HG03558 (cell line): ENCODE measurements at regions not wholly inside any gene's neighbourhood (a gene's known extent, or its start where the extent isn't known, plus 50 kb on each side); places are given as distances from the start of the nearest gene placed in this dataset.

Source experiments
- ATAC-seq: cut with Tn5 transposase; IDR thresholded peaks from one replicate; pipeline ENCODE4 v1.9.1; 2021; ENCODE audit warnings: moderate number of reproducible peaks; ENCODE audit not compliant: unreplicated experiment; ENCODE audit errors: extremely low read depth

DNA sequence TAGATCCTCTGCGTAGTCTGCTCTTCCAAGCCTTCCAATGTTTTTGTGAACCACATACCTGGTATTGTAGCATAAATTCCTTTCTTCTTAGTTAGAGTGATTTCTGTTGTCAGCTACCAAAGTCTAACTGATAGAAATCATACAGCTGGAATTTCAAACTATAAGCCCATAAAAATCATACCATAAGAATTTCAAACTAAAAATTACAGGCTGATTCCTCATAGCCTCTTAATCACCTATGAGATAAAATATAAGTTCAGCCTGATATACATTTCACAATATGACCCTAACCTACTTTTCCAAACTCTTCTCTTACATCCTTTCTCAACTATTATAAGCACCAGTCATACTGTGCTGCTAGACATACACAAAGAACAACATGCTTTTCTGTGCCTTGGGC, 64.8 kb downstream of the PTHLH start:
- ATAC-seq, result no peak

DNA sequence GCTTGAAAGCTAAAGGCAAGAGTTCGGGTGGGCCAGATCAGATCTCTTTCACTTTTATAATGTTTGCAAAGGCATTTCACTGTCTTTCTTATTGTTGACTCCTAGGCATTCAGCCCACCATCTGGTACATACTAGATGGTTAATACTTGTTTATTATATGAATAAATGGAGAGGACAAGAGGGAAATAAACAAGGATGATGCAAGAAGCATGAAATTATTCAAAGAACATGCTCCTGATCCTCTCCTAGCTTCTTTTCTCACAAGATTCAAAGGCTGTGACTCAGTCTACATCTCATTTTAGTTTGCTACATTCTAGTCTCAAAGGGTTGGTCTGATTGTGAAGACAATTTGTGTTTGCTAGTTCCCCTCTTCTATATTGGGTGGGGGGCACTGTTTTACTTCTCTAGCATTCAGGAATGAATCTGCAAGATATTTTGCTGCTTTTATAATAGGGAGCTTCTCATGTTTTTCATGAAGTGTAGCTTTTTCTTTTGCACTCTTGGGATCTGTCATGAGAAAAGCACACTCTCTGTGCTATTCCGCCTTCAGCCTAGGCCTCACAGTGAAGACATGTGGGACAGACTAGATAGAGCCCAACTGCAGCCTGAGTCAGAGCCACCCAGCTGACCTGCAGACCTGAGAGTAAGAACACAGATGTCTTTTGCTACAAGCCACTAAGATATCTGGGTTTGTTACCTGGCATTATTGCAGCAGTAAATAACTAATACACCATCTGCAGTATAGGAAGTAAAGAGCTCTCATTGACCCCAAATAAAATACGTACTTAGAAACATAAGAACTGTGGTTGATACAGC, 65.7 kb downstream of the PTHLH start:
- no peak for ATAC-seq

DNA sequence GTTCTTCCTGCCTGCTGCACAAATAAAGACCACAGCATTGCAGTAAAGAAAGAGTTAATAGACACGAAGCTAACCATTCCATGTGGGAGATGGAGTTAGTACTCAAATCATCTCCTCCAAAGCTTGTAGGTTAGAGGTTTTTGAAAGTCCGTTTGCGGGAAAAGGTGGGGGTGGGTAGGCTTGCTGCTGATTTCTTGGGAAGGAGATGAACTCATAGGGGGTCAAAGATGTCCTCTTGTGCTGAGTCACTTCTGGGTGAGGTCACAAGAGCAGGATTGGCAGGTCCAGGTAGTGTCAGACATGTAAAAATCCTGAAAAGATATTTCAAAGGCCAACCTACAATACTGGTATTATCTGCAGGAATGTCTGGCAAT, 66.4 kb downstream of the PTHLH start:
- ATAC-seq, result no peak

DNA sequence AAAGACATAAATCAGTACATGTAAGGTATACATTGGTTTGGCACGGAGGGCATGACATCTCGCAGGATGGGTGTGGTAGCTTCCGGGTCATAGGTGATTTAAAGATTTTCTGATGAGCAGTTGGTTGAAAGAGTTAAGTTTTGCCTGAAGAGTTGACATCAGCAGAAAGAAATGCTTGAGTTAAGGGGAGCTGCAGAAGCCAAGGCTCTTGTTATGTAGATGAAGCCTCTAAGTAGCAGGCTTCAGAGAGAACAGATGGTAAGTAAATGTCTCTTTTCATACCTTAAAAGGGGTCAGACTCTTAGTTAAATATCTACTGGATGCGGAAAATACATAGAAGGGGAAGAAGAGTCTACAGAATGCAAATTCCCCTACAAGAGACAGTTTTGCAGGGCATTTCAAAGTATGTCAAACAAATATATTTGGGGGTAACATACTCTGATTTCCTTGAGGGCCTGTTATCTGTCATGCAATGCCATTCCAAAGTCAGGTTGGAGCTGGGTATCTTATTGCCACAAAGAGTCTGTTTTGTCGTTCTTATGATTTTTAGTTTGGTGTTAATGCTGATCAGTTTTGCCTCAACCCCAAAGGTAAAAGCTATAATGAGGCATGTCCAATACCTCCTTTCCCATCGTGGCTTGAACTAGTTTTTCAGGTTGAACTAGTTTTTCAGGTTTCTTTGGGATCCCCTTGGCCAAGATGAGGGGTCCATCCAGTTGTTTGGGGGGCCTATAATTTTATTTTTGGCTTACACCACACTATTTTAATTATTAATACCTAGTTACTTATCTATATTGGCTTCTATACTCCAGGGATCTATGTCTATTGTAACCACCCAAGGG, 67.0 kb downstream of the PTHLH start:
- no peak for ATAC-seq

DNA sequence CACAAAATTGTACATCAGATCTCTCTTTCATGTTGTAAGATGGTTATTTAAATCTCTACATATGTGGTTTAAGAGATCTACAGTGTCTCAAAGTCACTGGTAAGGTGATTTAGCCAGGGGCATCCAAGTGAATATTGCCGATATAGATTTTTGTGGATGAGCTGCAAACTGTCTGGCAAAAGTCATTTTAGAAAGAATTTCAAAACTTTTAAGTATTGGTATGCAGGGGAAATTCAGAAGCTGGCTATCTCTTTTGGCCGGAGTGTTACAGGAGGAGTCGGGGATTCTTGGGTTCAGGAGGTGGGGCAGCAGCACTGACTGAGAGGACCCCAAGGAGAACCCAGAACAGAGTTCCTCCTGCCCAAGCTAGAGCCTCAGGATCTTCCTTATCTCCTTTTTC, 69.9 kb downstream of the PTHLH start:
- no peak for ATAC-seq

DNA sequence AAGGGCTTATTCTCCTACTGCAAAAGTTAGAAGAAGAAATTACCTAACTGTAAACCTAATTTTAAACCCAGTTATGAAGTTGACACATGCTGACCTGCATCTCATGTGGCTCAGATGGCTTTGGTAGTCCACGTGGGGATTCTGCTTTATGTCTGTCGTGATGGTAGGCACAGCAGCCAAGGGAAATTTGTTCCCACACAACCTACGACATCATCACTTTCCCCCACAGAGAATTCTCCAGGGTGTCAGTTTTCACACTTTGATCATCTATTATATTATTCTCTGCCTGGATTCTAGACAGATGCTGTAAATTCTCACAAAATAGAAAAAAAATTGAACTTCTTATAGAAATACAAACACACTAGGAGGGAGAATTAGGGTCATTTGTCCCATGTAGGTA, 70.6 kb downstream of the PTHLH start:
- ATAC-seq, result no peak

DNA sequence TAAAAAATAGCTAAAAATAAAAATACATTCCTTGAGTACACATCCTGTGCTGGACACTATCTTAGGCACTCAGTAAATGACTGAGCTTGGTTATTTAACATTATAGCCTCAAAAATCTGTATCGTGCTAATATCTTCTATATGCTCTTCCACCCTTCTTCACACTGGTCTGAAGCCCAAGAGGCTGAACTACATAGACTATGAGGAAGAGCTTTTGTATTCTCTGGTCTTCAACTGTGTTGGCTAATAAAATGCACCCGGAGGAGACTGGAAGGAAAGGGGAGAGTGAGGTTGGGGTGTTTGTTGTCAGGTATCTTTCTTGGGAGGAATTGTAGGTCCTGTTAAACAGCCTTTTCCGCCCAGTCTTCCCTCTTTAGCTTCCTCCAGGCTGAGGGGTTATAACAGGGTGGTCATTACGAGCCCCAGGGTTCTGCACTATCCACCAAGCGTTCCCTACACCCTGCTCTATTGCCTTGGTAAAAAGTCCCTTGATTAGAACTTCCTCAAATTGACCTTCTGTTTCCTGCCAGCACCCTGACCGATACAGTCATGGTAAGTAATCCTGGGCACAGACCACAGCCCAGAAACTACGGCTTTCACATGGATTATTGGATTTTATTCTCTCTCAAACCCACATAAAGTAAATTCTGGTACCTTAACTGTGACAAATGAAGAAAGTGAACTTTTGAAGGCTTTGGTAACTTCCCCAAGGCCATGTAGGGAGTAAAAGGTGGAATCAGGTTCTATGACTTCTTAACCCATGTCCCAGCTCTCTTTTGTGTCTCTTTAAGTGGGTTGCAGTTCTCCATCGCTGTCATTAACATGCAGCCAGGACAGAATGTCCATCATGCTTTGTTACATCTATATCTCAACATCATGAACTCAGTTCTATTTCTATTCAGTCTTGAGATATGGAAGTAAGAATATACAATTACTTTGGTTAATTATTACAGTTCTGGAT, 71.3 kb downstream of the PTHLH start:
- no peak for ATAC-seq

DNA sequence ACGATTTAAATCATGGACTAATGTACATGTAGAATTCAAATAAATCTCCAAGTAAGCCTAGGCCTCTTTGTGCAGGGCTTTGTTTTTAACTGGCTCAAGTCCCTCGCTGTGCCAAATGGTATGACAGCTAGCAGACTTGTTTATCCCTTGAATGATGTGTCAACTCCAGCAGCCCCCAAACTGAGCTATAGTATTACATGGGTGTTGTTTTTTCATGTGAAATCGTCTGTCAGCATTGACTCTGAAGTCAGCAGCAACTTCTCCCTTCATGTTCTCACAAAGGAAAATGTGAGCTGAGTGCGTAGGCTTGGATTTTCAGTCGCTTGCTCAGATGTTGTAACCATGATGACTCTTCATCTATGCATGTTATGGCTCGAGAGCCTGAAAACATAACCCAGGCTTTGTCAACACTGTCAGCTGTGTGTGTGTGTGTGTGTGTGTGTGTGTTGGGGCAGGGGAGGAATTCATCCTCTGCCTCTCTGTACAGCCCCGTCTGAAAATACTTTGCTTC, 73.3 kb downstream of the PTHLH start:
- no peak for ATAC-seq

DNA sequence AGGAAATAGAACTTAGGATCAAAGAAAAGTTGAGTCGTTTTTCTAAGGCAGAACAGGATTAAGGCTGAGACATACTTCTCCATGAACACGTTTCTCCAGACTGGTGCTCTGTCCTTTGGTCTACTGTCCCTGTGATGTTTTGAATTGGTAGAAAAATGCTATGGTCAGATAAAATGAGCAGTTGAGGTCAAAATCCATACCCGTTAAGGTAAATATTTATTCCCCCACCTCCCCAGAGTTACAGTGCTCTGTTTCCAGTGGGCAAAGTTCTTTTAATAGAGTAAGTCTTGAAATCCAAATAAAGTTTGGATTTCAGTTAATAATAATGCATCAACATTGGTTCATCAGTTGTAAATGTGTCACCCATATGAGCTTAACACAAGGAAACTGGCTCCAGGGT, 74.5 kb downstream of the PTHLH start:
- ATAC-seq, result no peak

DNA sequence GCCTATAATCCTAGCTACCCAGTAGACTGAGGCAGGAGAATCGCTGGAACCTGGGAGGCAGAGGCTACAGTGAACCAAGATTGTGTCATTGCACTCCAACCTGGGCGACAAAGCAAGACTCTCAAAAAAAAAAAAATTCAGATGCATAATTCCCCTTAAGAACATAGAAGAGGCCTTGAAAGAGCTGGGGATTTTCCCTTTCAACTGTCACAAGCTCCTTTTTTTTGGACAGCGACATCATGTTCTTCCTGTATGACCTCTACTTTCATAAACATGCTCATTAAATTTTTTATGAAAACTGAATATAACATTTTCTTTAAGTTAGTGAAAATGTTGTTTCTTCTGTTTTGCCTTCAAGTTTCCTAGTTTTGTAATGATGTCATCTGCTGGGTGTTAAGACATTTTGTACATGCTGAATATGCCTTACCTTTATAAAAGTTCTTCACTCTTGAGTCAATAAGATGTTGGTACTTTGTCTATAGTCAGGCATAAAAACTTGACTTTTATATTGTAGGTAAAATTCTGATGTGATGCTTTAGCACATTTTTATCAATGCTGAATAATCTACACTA, 76.0 kb downstream of the PTHLH start:
- ATAC-seq, result no peak

DNA sequence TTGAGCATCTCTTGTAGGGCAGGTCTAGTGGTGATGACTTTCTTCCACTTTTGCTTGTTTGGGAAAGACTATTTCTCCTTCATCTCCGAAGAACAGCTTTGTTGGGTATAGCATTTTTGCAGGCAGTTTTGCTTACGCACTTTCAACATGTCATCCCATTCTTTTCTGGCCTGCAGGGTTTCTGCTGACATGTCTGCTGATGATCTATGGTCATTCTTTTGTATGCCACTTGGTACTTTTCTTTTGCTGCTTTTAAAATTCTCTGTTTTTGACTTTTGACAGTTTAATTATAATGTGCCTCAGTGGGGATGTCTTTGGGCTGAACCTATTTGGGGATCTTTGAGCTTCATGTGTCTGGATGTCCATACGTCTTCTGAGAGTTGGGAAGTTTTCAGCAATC, 78.2 kb downstream of the PTHLH start:
- ATAC-seq, result no peak

DNA sequence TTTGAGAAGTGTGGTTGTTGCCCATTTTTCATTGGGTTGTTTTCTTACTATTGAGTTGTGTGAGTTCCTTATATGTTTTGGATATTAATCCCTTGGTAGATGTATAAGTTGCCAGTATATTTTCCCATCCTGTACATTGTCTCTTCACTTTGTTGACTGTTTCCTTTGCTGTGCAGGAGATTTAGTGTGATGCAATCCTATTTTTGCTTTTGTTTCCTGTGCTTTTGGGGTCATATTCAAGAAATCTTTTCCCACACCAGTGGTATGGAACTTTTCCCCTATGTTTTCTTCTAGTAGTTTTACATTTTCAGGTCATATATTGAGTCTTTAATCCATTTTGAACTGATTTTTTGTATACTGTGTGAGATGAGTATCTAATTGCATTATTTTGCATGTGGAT, 92.8 kb downstream of the PTHLH start:
- ATAC-seq, result no peak

DNA sequence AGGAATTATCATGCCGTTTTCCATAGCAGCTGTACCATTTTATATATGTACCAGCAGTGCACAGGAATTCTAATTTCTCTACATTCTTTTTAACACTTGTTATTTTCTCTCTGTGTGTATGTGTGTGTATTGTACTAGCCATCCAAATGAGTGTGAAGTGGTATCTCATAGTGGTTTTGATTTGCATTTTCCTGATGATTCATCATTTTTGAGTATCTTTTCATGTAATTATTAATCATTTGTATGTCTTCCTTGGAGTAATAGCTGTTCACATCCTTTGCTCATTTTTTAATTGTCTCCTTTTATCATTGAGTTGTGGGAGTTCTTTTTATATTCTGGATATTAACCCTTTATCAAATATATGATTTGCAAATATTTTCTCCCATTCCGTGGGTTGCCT, 95.6 kb upstream of the MANSC4 start:
- ATAC-seq, result no peak

DNA sequence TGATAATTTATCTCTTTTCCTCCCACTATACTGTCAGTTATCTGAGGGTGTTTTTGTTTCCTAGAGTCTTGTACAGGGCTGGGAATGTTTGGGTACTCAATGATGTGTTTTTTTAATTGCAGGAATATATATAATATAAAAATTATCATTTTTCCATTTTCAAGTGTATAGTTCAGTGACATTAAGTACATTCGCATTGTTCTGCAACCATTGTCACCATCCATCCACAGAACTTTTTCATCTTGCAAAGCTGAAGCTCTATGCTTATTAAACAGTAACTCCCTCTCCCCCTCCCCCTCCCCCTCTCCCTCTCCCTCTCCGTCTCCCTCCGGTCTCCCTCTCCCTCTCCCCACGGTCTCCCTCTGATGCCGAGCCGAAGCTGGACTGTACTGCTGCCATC, 93.0 kb upstream of the MANSC4 start:
- ATAC-seq, result no peak

DNA sequence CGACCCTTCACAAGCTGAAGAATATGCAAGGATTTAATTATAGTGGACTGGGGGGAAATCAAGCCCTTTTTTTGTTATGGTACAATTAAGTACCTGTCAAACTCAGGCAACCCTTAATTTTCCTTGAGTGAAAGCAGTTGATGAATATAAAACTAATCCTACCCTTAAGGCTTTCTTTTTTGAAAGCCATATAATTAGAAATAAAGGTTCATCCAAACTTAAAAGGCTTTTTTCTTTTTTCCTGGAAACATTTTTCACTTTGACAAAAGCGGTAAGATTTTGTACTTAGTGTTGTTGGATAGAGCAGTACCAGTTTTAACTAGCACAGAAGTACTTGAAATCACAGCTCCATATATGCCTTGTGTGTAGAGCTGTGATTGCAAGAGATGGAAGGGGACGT, 91.9 kb upstream of the MANSC4 start:
- no peak for ATAC-seq

DNA sequence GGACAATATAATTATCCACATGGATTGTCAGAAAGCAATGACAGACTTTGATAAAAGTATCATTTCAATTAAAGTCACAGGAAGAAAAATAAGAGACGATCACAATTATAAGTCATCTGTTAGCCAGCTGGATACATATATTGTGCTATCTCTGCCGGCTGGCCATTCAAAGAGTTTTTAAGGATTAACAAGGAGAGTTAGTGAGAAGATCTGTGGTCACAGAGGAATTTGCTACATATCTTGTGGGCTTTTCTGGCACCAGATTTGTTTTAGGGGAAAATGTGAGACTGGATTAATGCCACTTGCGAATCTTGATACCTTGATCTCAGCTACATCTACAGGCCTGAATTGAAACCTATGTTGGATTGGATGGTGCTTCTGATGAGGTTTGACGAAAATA, 90.9 kb upstream of the MANSC4 start:
- ATAC-seq, result no peak

DNA sequence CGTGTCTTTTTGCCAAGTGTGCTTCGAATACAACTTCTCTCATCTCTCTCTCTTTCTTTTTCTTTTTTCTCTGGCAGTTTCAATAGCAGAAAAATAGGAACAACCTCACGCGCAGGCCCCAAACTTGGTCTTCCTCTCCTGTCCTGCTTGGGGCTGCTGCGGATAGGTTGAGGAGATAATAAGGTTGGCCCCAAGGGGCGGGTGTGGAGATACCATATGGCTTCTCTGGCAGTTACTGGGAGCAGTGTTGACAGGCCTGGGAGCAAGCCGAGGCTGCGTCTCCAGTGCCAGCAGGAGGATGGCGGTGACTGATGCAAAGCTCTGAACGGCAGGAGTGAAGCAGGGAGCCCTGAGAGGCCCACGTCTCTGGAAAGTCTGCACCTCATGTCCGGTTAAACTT, 89.5 kb upstream of the MANSC4 start:
- no peak for ATAC-seq

DNA sequence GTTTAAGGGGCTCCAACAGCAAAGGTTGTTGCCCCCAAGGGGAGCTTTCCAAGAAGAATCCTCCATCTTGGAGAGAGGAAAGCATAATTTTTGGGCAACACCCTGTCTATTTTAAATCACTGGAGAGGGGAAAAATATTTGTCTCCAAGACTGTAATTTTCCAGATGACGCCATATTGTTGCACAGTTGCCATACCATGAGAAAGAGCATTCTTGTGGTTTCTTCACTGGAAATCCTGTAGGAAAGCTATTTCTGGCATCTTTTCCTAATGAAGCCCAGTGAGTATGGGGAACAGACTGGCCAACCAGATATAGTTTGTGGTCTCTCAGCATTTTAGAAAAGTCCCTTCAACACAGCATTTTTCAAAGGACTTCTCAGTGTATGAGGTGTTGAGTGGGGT, 88.1 kb upstream of the MANSC4 start:
- no peak for ATAC-seq

DNA sequence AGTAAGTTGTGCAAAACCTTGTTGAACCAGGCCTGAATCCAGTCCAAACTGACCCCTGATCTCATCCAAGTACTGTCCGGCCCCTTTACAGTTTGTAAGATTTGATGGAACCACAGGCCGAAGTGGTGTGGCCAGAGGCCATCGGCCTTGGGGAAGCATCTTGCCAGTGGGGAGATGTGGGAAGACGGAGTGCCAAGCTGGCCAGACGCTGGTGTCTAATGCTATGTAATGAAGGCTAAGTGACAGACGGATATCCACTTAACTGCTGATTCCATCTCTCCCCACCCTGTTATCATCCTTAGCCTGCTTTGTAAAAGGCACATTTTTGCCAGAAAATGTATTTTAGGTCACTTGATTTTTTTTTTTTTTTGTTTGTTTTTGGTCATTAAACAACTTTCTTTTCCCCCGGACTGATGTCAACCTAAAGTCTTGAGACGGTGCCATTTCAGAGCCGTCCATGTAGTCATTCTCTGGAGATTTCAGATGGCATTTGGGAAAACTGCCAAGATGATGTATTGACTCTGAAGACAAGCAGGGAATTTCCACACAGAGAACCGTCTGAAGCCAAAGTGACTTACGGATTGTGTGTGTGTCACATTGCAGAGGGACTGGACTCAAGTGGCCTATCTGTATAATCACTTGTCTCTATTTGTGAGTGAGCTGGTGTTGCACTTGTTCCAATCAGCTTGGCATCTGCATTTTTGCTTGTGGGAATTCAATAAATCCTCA, 86.5 kb upstream of the MANSC4 start:
- ATAC-seq, result no peak
